ENCODE measurements at regions not wholly inside any gene's neighbourhood (a gene's known extent, or its start where the extent isn't known, plus 50 kb on each side); places are given as distances from the start of the nearest gene placed in this dataset.

- no peaks in the 10 kb centered on the region for H3K79me2 ChIP-seq (ENCODE audit: low read length)
- no peaks in the 10 kb centered on the region for H3K9me3 ChIP-seq (replicated peaks; ENCODE audit: insufficient read depth, low read length)
- H3K36me3 ChIP-seq (replicated peaks; ENCODE audit: insufficient read depth, low read length) = no peaks in the 10 kb centered on the region
- no peak overlapping the region for H3K27ac ChIP-seq (ENCODE audit: low read length)
- H3K4me3 ChIP-seq (ENCODE audit: low read length) = no peak overlapping the region
- TF ChIP-seq CTCF (IDR thresholded peaks at IDR 0.05; ENCODE audit: low read length) (no peak), EZH2phosphoT487 (IDR thresholded peaks at IDR 0.05; ENCODE audit: low read length) (no peak), EZH2 (optimal IDR thresholded peaks at IDR 0.05; ENCODE audit: low read depth, low read length) (no peak)
- DNase-seq = no peak
- no peak overlapping the region for H3K4me2 ChIP-seq (ENCODE audit: low read depth, low read length)
- H3F3A ChIP-seq (ENCODE audit: insufficient read depth, low read length) = no peaks in the 10 kb centered on the region
- H2AFZ ChIP-seq (ENCODE audit: low read length) = no peak overlapping the region
- H3K9ac ChIP-seq (ENCODE audit: low read length) = no peak overlapping the region
- H3K9me2 ChIP-seq (replicated peaks; ENCODE audit: insufficient read depth, low read length) = no peaks in the 10 kb centered on the region
- H4K20me1 ChIP-seq (ENCODE audit: insufficient read depth, low read length) = no peaks in the 10 kb centered on the region
- H3K4me1 ChIP-seq (ENCODE audit: low read length) = no peaks in the 10 kb centered on the region; the same call in 1 of the 2 replicates
- no peaks in the 10 kb centered on the region for H3K27me3 ChIP-seq (replicated peaks; ENCODE audit: insufficient read depth, low read length)
These were observed 296.8 kb upstream of the MARCKS start for GRCh38 chr6:113560376-113560775.

GRCh38 chr6:113560908-113561307 is 296.2 kb upstream of the MARCKS start:
- no peak for TF ChIP-seq EZH2 (optimal IDR thresholded peaks at IDR 0.05; ENCODE audit: low read depth, low read length)
- TF ChIP-seq CTCF (IDR thresholded peaks at IDR 0.05; ENCODE audit: low read length) = no peak
- TF ChIP-seq EZH2phosphoT487 (IDR thresholded peaks at IDR 0.05; ENCODE audit: low read length) = no peak
- H3K9ac ChIP-seq (ENCODE audit: low read length) = no peak overlapping the region
- no peak for DNase-seq
- H3K9me3 ChIP-seq (replicated peaks; ENCODE audit: insufficient read depth, low read length) = no peaks in the 10 kb centered on the region
- no peaks in the 10 kb centered on the region for H3K36me3 ChIP-seq (replicated peaks; ENCODE audit: insufficient read depth, low read length)
- no peaks in the 10 kb centered on the region for H3F3A ChIP-seq (ENCODE audit: insufficient read depth, low read length)
- no peak overlapping the region for H3K4me3 ChIP-seq (ENCODE audit: low read length)
- H3K4me1 ChIP-seq (ENCODE audit: low read length) = no peaks in the 10 kb centered on the region; the same call in 1 of the 2 replicates
- H3K79me2 ChIP-seq (ENCODE audit: low read length) = no peaks in the 10 kb centered on the region
- no peak overlapping the region for H3K4me2 ChIP-seq (ENCODE audit: low read depth, low read length)
- H3K27me3 ChIP-seq (replicated peaks; ENCODE audit: insufficient read depth, low read length) = no peaks in the 10 kb centered on the region
- no peak overlapping the region for H3K27ac ChIP-seq (ENCODE audit: low read length)
- no peaks in the 10 kb centered on the region for H3K9me2 ChIP-seq (replicated peaks; ENCODE audit: insufficient read depth, low read length)
- H4K20me1 ChIP-seq (ENCODE audit: insufficient read depth, low read length) = no peaks in the 10 kb centered on the region
- no peak overlapping the region for H2AFZ ChIP-seq (ENCODE audit: low read length)

- Histone ChIP-seq H3K9ac (ENCODE audit: low read length) (no peak overlapping the region), H3K4me3 (ENCODE audit: low read length) (no peak overlapping the region), H3K9me2 (replicated peaks; ENCODE audit: insufficient read depth, low read length) (no peaks in the 10 kb centered on the region), H3K27ac (ENCODE audit: low read length) (no peak overlapping the region), H4K20me1 (ENCODE audit: insufficient read depth, low read length) (no peaks in the 10 kb centered on the region), H3K27me3 (replicated peaks; ENCODE audit: insufficient read depth, low read length) (no peaks in the 10 kb centered on the region), H3K4me1 (ENCODE audit: low read length) (no peaks in the 10 kb centered on the region; the same call in 1 of the 2 replicates), H3F3A (ENCODE audit: insufficient read depth, low read length) (no peaks in the 10 kb centered on the region), H3K9me3 (replicated peaks; ENCODE audit: insufficient read depth, low read length) (no peaks in the 10 kb centered on the region), H3K36me3 (replicated peaks; ENCODE audit: insufficient read depth, low read length) (no peaks in the 10 kb centered on the region), H3K79me2 (ENCODE audit: low read length) (no peaks in the 10 kb centered on the region), H2AFZ (ENCODE audit: low read length) (no peak overlapping the region), H3K4me2 (ENCODE audit: low read depth, low read length) (no peak overlapping the region)
- TF ChIP-seq EZH2phosphoT487 (IDR thresholded peaks at IDR 0.05; ENCODE audit: low read length) = no peak
- TF ChIP-seq EZH2 (optimal IDR thresholded peaks at IDR 0.05; ENCODE audit: low read depth, low read length) = no peak
- TF ChIP-seq CTCF (IDR thresholded peaks at IDR 0.05; ENCODE audit: low read length) = no peak
- no peak for DNase-seq
These were observed 294.9 kb upstream of the MARCKS start for GRCh38 chr6:113562248-113562647.

Data from MM.1S (cell line).